IMR-90 (cell line): ENCODE measurements at regions not wholly inside any gene's neighbourhood (a gene's known extent, or its start where the extent isn't known, plus 50 kb on each side); places are given as distances from the start of the nearest gene placed in this dataset.

ENCODE experiments used
- ATAC-seq: fragments of 200-7000 bp; cut with Tn5 transposase; 2 replicates; pipeline ENCODE4 v1.9.1; 2020; ENCODE audit warnings: low read depth, mild to moderate bottlenecking, moderate library complexity
- BruUV-seq: library from RNA; stranded (reverse); fragments of 400-500 nt; replicated peaks from 2 replicates; lab custom pipeline; 2021; lab: Mats Ljungman, UMichigan
- CTCF ChIA-PET: fragments of 300-600 bp; formaldehyde crosslinking; extraction: SDS; loops from one replicate; lab custom pipeline; 2021; ENCODE audit warnings: antibody characterized with exemption; lab: Yijun Ruan, JAX
- POLR2A ChIA-PET: fragments of 300-600 bp; sonication (Branson Sonifier 250); formaldehyde crosslinking; loops from one replicate; lab custom pipeline; 2022; ENCODE audit warnings: antibody characterized with exemption; ENCODE audit not compliant: unreplicated experiment; lab: Charles Lee
- DNase-seq: peaks from one replicate; pipeline ENCODE4 v3.0.0; 2013
- H2AFZ ChIP-seq: replicated peaks from 2 replicates; pipeline ENCODE3; 2013; ENCODE audit warnings: low read length, mild to moderate bottlenecking; ENCODE audit not compliant: poor library complexity
- H2AK5ac ChIP-seq: 2 replicates; pipeline ENCODE4 v1.6.1; 2013; ENCODE audit warnings: low read depth, low read length, inconsistent platforms
- H2AK9ac ChIP-seq: replicated peaks from 2 replicates; pipeline ENCODE3; 2013; ENCODE audit warnings: mild to moderate bottlenecking, low read depth, low read length, moderate library complexity; ENCODE audit not compliant: poor library complexity
- H2BK120ac ChIP-seq: 2 replicates; pipeline ENCODE4 v1.6.1; 2013; ENCODE audit warnings: low read depth, low read length, inconsistent platforms
- H2BK15ac ChIP-seq: 3 replicates; pipeline ENCODE4 v1.6.1; 2013; ENCODE audit warnings: low read depth, low read length, inconsistent platforms
- H2BK20ac ChIP-seq: 2 replicates; pipeline ENCODE4 v1.6.1; 2013; ENCODE audit warnings: low read depth, mild to moderate bottlenecking, inconsistent platforms, low read length, moderate library complexity
- H2BK5ac ChIP-seq: 2 replicates; pipeline ENCODE4 v1.6.1; 2013; ENCODE audit warnings: mild to moderate bottlenecking, low read depth, low read length, inconsistent platforms; ENCODE audit not compliant: poor library complexity, severe bottlenecking
- H3K14ac ChIP-seq: replicated peaks from 2 replicates; pipeline ENCODE4 v1.6.1; 2013; ENCODE audit warnings: low read depth, low read length, inconsistent platforms
- H3K18ac ChIP-seq: 2 replicates; pipeline ENCODE4 v1.6.1; 2013; ENCODE audit warnings: low read depth, low read length, control low read depth
- H3K23ac ChIP-seq: 2 replicates; pipeline ENCODE4 v1.6.1; 2013; ENCODE audit warnings: low read depth, low read length, inconsistent platforms
- H3K27ac ChIP-seq: 2 replicates; pipeline ENCODE4 v1.5.1; 2013; ENCODE audit warnings: mild to moderate bottlenecking, control low read depth, low read length; ENCODE audit not compliant: insufficient read depth
- H3K27me3 ChIP-seq: 2 replicates; pipeline ENCODE4 v1.6.1; 2013; ENCODE audit warnings: low read length; ENCODE audit not compliant: control insufficient read depth, insufficient read depth
- H3K36me3 ChIP-seq: 2 replicates; pipeline ENCODE4 v1.6.1; 2013; ENCODE audit warnings: low read length, mixed read lengths; ENCODE audit not compliant: control insufficient read depth, insufficient read depth
- H3K4ac ChIP-seq: 2 replicates; pipeline ENCODE4 v1.6.1; 2013; ENCODE audit warnings: low read depth, low read length, inconsistent platforms
- H3K4me1 ChIP-seq: 2 replicates; pipeline ENCODE4 v1.6.1; 2013; ENCODE audit warnings: low read length, mixed read lengths; ENCODE audit not compliant: control insufficient read depth, insufficient read depth
- H3K4me2 ChIP-seq: 2 replicates; pipeline ENCODE4 v1.6.1; 2013; ENCODE audit warnings: low read depth, mild to moderate bottlenecking, control low read depth, low read length, moderate library complexity
- H3K4me3 ChIP-seq: 2 replicates; pipeline ENCODE4 v1.5.1; 2013; ENCODE audit warnings: low read depth, mild to moderate bottlenecking, control low read depth, low read length, moderate library complexity; ENCODE audit not compliant: insufficient read depth
- H3K56ac ChIP-seq: 2 replicates; pipeline ENCODE4 v1.6.1; 2013; ENCODE audit warnings: low read length, inconsistent platforms; ENCODE audit not compliant: insufficient read depth; ENCODE audit errors: extremely low read depth
- H3K79me1 ChIP-seq, 2 experiments: 2 replicates each; pipeline ENCODE4 v1.6.1; 2013; ENCODE audit warnings: low read length in 2 of 2, inconsistent platforms in 1 of 2, low read depth in 1 of 2
- H3K9ac ChIP-seq: 2 replicates; pipeline ENCODE4 v1.6.1; 2013; ENCODE audit warnings: low read depth, low read length, control low read depth
- H3K9me1 ChIP-seq: 2 replicates; pipeline ENCODE4 v1.6.1; 2013; ENCODE audit warnings: low read length, inconsistent platforms; ENCODE audit not compliant: insufficient read depth
- H3K9me3 ChIP-seq: 2 replicates; pipeline ENCODE4 v1.6.1; 2013; ENCODE audit warnings: low read length; ENCODE audit not compliant: control insufficient read depth, insufficient read depth
- H4K20me1 ChIP-seq: 2 replicates; pipeline ENCODE4 v1.6.1; 2013; ENCODE audit warnings: low read length, inconsistent platforms; ENCODE audit not compliant: insufficient read depth
- H4K5ac ChIP-seq: 2 replicates; pipeline ENCODE4 v1.6.1; 2013; ENCODE audit warnings: mild to moderate bottlenecking, low read depth, low read length, control low read depth
- H4K8ac ChIP-seq, 2 experiments: 2 replicates each; pipeline ENCODE4 v1.6.1; 2013; ENCODE audit warnings: low read depth in 2 of 2, low read length in 2 of 2, control low read depth in 1 of 2, inconsistent platforms in 1 of 2
- H4K91ac ChIP-seq: 2 replicates; pipeline ENCODE4 v1.6.1; 2013; ENCODE audit warnings: low read depth, low read length, inconsistent platforms; ENCODE audit not compliant: insufficient read depth
- BHLHE40 ChIP-seq: fragments of 150-350 bp; IDR thresholded peaks from 2 replicates; pipeline ENCODE4 v1.6.1; 2016; ENCODE audit warnings: mild to moderate bottlenecking, low read depth, low read length
- CEBPB ChIP-seq: IDR thresholded peaks from 2 replicates; pipeline ENCODE4 v1.6.1; 2012; ENCODE audit warnings: low read depth, low read length, improper control_type of control experiment
- ELK1 ChIP-seq: fragments of 150-350 bp; IDR thresholded peaks from 2 replicates; pipeline ENCODE4 v1.6.1; 2016; ENCODE audit warnings: low read depth, mild to moderate bottlenecking, low read length, moderate library complexity, borderline replicate concordance
- FOS ChIP-seq: fragments of 150-350 bp; IDR thresholded peaks from 2 replicates; pipeline ENCODE4 v1.6.1; 2016; ENCODE audit warnings: low read depth, low read length
- MAZ ChIP-seq: IDR thresholded peaks from 2 replicates; pipeline ENCODE4 v1.6.1; 2012; ENCODE audit warnings: low read depth, mild to moderate bottlenecking, low read length, improper control_type of control experiment, moderate library complexity, borderline replicate concordance
- NFE2L2 ChIP-seq: fragments of 150-350 bp; IDR thresholded peaks from 2 replicates; pipeline ENCODE4 v1.6.1; 2016; ENCODE audit warnings: low read depth, mild to moderate bottlenecking, low read length
- WGBS, 2 experiments: methylation state at CpG; one replicate each; pipeline versions ENCODE4 v1.1.5 to v1.1.7; 2013; ENCODE audit warnings: missing lambda C conversion rate in 2 of 2; ENCODE audit not compliant: insufficient read length in 1 of 2; ENCODE audit errors: extremely low coverage in 2 of 2; 5-methylcytosine and 5-hydroxymethylcytosine counted together
- dilution Hi-C: fragments of 300-500 bp; cut with HindIII; formaldehyde crosslinking; loops from one replicate; pipeline ENCODE4 v1.14.3; 2018; ENCODE audit warnings: low sequenced_read_pairs; ENCODE audit not compliant: unreplicated experiment
- in situ Hi-C: fragments of 300-500 bp; cut with MboI; formaldehyde crosslinking; loops from 3 replicates; pipeline ENCODE4 v1.14.3; 2019; ENCODE audit warnings: low sequenced_read_pairs, inconsistent platforms, mixed read lengths
- intact Hi-C: fragments of 100-400 bp; cut with micrococcal nuclease; formaldehyde crosslinking; loops from 2 replicates; pipeline ENCODE4 v1.10.0; 2022
- TF ChIP-seq, protein P1 (sequence below): fragments of 150-350 bp; IDR thresholded peaks from 2 replicates; pipeline ENCODE4 v1.6.1; 2017; ENCODE audit warnings: mild to moderate bottlenecking, antibody characterized with exemption, low read length, low read depth

DNA sequence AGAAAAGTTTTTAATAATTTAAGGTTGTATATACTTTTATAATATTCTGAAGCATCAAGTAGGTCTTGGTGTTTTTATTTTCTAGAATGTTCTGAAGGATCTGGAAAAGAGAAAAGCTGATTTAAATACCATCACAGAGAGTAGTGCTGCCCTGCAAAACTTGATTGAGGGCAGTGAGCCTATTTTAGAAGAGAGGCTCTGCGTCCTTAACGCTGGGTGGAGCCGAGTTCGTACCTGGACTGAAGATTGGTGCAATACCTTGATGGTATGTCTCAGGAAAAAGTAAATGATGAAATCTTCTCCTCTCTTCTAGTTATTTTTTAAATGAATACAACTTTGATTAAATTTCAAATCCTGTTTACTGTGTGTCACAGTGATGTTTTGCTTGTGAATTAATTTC lies 225.7 kb downstream of the UTRN start:
- Histone ChIP-seq H3K14ac (no peak overlapping the region), H2AK5ac (no peak overlapping the region), H4K91ac (no peak overlapping the region), H3K56ac (no peak overlapping the region), H2AK9ac (no peak overlapping the region), H3K4me3 (no peak overlapping the region), H3K9ac (no peak overlapping the region), H2BK15ac (no peak overlapping the region), H3K9me3 (peaks cover 2% of the 10 kb centered on the region; the same call in 1 of the 2 replicates), H4K5ac (no peak overlapping the region), H4K20me1 (no peaks in the 10 kb centered on the region), H3K23ac (no peak overlapping the region), H3K9me1 (no peaks in the 10 kb centered on the region), H4K8ac (no peak overlapping the region), H3K27me3 (no peaks in the 10 kb centered on the region), H3K4ac (no peak overlapping the region), H3K36me3 (peaks cover 6% of the 10 kb centered on the region; the same call in 1 of the 2 replicates), H2BK120ac (no peak overlapping the region), H2AFZ (no peak overlapping the region), H3K18ac (no peak overlapping the region), H3K4me1 (no peaks in the 10 kb centered on the region), H3K27ac (no peak overlapping the region), H2BK5ac (no peak overlapping the region), H3K4me2 (no peak overlapping the region), H2BK20ac (no peak overlapping the region), H3K79me1 (no peaks in the 10 kb centered on the region)
- in situ Hi-C loops, result no loop called here
- no peak for TF ChIP-seq ELK1
- TF ChIP-seq, protein P1, sequence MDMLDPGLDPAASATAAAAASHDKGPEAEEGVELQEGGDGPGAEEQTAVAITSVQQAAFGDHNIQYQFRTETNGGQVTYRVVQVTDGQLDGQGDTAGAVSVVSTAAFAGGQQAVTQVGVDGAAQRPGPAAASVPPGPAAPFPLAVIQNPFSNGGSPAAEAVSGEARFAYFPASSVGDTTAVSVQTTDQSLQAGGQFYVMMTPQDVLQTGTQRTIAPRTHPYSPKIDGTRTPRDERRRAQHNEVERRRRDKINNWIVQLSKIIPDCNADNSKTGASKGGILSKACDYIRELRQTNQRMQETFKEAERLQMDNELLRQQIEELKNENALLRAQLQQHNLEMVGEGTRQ, result no peak
- TF ChIP-seq FOS, result no peak
- no peak for TF ChIP-seq MAZ
- TF ChIP-seq NFE2L2, result no peak
- TF ChIP-seq BHLHE40, result no peak
- TF ChIP-seq CEBPB, result no peak
- DNase-seq (no peak), ATAC-seq (no peak)
- ChIA-PET POLR2A (no interaction called here), CTCF (interaction anchor here (1.4 kb wide), 1 partner anchor 37 kb away, joined by 3 read pairs; no protein-coding TSS in a partner anchor)
- no CpG with 5 or more reads among the region's 4 CpGs for WGBS, 2 experiments
- dilution Hi-C loops, result no loop called here
- BruUV-seq, result no TSS peak
- intact Hi-C loops, result no loop called here
